Glomerular endothelial cell (primary cell): ENCODE measurements at regions not wholly inside any gene's neighbourhood (a gene's known extent, or its start where the extent isn't known, plus 50 kb on each side); places are given as distances from the start of the nearest gene placed in this dataset.

ENCODE experiments used
- DNase-seq: peaks from one replicate; pipeline ENCODE4 v3.0.0-alpha.2; 2011; ENCODE audit warnings: low read depth, low spot score; ENCODE audit errors: extremely low read depth

GRCh38 chr6:12419631-12420272 lies 129.6 kb downstream of the EDN1 start:
- DNase-seq = no peak

- no peak for DNase-seq
Measured at GRCh38 chr6:12420626-12421025, 130.5 kb downstream of the EDN1 start.

GRCh38 chr6:12421596-12421995 lies 131.4 kb downstream of the EDN1 start:
- DNase-seq = no peak

- no peak for DNase-seq
Measured at GRCh38 chr6:12422848-12423247, 132.7 kb downstream of the EDN1 start.

GRCh38 chr6:12423832-12424231 lies 133.7 kb downstream of the EDN1 start:
- no peak for DNase-seq

GRCh38 chr6:12426121-12426520 lies 136.0 kb downstream of the EDN1 start:
- DNase-seq = no peak

GRCh38 chr6:12431023-12431422 lies 140.9 kb downstream of the EDN1 start:
- no peak for DNase-seq

DNA sequence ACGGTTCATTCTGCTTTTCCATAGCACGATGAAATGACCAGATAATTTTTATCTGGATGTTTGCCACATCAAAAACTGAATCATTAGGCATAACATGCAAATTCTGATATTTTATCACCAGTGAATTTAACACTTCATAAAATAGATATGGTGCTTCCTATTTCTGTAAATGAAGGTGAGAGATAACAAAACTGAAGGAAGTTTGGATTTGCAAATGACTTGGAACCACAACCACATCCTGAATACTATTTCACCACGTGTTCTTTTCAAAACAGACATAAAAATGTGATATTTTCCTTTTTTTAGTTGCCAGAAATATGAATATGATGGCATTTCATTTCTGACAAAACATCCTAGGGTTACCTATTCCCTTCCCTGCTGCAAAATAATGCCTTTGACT lies 146.1 kb downstream of the EDN1 start:
- no peak for DNase-seq

- no peak for DNase-seq
Measured at GRCh38 chr6:12436683-12437082, 146.5 kb downstream of the EDN1 start.

- DNase-seq = no peak
Measured at GRCh38 chr6:12439296-12439695, 149.1 kb downstream of the EDN1 start.

DNA sequence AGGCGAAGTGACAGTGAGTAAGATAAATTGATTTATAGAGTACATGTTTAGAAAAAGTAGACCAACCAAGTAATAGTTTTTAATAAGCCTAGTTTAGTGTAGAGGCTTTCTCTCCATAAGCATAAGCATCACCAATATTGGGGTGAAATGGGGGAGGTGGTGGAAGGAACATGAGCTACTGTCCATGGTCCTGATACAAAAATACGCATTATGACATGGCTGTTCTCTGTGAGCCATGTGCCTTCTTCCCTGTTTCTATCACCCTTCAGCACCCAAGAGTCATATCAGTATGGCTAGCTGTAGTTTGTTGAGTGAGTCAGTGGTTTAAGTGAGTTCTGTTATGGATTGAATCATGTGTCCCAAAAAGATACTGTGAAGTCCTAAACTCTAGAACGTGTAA lies 150.8 kb downstream of the EDN1 start:
- DNase-seq = no peak

DNA sequence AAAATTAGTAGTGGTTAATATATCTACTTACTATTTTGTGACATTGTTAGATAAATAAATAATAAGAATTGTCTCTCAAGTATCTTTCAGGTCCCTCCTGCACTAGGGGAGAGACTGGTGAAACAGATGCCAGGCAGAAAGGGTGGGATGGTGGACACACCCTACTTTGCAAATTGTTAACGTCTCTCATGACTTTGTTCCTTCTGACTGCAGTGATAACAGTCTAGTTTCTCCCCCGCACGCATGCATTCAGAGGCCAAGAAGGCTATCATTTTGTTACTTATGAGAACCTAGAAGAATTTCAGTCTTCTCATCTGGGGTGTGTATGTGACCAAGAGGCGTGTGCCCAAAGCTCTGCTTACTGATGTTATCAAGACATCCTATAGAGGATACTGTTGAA lies 152.3 kb downstream of the EDN1 start:
- no peak for DNase-seq

DNA sequence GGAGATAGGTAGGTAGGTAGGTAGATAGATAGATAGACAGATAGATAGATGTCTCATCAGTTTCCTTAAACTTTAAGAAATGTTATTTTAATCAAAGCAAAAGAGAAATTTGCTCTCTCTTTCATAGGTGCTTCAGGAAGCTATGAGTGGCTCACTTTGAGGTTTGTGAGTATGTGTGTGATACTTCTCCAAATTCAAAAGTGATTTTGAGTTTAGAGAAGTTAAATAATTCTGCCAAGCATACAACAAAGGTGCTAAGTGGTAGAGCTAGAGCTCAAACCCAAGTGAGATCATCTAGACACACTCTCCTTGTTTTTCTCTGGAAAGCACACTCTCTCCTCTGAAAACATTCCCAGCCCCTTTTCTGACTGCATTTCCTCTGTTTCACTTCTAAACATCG lies 156.2 kb downstream of the EDN1 start:
- no peak for DNase-seq

DNA sequence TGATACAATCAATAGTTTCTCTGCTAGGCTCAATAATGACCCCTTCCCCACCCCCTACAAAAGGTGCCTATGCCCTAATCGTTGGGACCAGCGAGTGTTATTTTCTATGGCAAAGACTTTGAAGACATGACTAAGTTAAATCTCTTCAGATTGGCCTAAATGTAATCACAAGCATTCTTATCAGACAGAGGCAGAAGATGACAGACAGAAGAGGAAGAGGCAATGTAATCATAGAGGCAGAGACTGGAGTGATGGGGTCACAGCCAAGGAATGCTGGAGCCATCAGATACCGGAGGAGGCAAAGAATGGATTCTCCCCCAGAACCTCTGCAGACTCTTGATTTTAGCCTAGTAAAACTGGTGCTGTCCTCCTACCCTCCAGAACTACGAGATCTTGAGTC lies 159.3 kb downstream of the EDN1 start:
- no peak for DNase-seq

- DNase-seq = no peak
Measured at GRCh38 chr6:12450467-12450866, 160.3 kb downstream of the EDN1 start.

DNA sequence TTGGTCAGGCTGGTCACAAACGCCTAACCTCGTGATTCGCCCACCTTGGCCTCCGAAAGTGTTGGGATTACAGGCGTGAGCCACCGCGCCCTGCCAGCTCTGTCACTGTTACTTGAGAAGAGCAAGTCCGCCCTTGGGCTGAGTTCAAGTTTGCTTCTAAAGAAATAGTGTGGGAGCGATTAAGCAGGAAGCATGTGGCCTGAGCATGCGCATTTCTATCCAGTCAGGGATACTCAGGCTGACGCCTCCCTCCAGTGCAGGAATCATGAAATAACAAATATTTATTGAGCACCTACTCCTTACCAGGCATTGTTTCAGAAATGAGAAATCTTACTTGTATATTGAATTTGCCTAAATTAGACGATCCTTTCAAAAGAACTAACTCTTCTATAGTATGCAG lies 166.2 kb downstream of the EDN1 start:
- DNase-seq = no peak

DNA sequence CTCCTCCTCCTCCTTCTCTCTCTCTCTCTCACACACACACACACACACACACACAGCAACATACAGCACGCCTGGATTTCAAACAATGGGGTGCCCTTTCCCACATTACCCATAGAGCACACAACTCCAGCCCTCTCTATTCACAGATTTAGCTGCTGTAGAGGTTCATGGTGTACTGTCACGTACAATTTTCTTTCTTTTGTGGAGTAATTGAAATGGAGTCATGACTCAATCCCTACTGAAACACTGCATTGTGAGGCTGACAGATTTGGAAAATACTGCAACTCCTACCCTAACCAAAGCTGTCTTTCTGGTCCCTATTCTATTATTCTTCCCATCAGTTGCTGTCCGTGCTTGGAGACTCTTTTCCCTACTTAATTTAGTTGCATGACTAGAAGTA lies 166.9 kb downstream of the EDN1 start:
- DNase-seq = no peak

DNA sequence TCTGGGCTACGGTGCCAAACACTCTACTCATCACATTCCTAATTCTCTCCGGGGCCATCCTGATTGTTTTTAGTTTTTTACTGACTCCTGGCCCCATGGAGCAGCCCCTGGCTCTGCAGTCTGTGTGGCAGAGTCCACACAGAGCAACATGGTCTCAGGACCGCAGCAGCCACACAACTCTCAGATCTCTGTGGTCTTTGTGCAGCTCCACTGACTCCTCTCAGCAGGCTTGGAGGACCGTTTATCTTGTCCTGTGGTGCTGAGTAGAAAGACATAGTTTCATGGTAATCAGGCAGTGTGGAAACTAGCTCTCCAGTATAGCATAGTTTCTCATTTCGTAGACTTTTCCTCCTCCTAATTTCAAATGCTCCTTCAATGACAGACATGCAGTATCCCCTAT lies 168.4 kb downstream of the EDN1 start:
- no peak for DNase-seq

DNA sequence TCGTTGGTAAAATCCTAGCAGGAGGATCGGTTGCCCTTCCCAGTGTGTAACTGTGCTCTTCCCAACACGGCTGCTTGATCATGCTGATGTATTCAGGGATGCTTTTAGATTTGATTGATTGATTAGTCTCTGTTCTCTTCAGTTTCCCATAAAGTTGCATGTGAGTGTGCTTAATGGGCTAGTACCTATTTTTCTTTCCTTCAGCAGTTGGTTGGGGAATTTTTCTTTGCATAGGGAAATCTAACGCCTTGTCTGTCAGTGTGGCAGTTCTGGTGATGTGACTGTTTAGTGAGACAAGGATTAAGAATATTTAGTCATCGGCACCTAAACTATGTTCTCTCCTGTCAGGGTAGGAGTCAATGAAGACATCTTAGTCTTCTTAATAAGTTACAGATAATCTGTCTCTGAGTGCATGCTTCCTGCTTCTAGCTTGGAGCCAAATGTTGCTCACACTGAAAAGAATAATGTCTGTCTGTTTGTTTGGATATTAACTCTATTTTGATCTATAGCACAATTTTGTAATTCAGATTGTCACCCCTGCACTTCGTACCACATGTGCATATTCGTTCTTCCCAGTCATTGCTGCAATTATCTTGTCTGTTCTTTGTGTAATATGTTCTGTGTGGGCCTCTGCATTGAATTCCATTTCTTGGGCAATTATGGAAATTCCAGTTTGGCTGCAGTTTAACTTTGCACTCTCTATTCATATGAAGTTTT lies 169.9 kb downstream of the EDN1 start:
- no peak for DNase-seq

DNA sequence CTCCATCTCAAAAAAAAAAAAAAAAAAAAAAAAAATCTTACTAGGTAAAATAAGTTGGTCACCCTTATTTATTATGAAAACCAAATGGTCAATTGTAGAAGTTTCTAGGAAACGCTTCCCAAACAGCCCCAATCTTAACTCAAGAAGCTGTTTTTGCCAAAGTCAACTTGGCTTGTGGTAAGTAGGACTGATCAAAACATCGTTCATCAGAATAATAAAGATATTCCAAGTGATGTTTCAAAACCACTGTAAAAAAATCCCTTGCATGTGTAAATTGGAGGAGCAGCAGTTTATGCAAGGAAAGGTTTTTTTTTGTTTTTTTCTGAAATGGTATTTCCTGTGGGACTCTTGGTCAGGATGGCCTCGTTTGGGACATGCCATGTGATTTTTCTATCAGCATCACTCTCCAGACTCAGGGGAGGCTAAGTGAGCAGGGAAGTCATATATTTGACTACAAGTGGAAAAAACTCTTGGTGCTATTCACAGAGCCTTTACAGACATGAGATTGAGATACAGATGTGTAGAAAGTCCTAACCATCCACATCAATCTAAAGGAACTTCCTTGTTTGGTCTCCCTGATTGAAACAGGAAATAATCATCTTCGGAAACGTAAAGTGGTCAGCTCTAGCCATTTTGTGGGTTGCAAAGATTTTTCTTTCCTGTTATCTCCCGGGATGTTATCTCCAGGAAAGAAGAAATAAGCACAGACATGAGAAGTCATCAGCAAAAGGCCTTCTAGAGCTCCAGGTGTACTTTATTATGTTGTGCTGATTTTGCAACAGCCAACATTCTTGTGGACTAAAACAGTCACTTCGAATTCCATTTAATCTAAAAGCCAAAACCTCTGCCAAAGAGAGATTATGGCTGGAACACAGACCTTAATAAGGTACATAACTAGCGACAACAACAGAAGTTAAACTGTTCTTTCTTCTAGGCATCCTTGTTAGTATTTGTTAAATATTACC lies 177.8 kb downstream of the EDN1 start:
- DNase-seq = no peak

DNA sequence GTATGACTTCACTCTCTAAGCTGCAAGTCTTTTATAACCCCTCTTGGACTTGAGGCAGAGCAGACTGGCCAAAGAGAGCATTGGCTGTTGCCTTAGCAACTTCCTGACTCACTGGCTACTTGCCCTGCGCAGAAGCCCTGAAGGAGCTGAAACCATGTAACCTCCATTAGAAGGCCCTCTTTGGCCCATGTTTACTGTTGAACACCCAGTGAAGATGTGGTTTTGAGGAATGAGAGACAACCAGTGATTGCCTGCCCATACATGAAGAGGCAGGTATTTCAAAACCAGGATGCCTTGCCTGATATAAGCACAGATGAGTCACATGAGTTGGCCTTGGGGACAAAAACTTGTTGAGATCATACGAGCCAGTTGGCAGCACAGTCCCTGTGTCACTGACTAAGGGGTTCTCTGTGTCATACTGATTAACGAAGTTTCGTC lies 182.5 kb downstream of the EDN1 start:
- DNase-seq = no peak

DNA sequence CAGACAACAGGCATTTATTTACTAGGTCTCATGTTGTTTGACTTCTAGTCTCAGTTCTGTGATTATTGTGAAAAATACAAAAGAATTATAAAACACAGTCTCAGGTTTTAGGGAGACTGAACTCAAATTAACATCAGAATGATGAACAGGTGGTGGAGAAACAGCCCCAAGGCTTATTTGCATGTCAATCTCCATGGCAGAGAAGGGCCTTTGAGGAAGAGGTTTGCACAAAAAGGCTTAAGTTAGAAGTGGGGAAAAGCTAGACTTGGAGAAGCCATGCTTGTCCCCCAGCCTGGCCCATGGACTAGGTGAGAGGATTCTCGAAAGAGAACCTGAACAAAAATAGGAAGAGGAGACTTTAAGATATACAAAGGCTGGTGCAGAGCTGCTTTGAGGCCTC lies 183.3 kb downstream of the EDN1 start:
- DNase-seq = no peak
